PC-3 (cell line): ENCODE measurements at regions not wholly inside any gene's neighbourhood (a gene's known extent, or its start where the extent isn't known, plus 50 kb on each side); places are given as distances from the start of the nearest gene placed in this dataset.

Experiments used
- ATAC-seq: fragments of 200-7000 bp; cut with Tn5 transposase; 2 replicates; pipeline ENCODE4 v1.9.1; 2020; ENCODE audit warnings: mild to moderate bottlenecking, moderate library complexity
- BruUV-seq: library from RNA; stranded (reverse); fragments of 400-500 nt; replicated peaks from 2 replicates; lab custom pipeline; 2021; lab: Mats Ljungman, UMichigan
- CTCF ChIA-PET: fragments of 300-600 bp; sonication (Branson Sonifier 250); formaldehyde crosslinking; loops from one replicate; lab custom pipeline; 2022; ENCODE audit warnings: antibody characterized with exemption; lab: Charles Lee
- POLR2A ChIA-PET: fragments of 300-600 bp; sonication (Branson Sonifier 250); formaldehyde crosslinking; loops from one replicate; lab custom pipeline; 2022; ENCODE audit warnings: antibody characterized with exemption; ENCODE audit not compliant: unreplicated experiment; lab: Charles Lee
- DNase-seq: peaks from one replicate; pipeline ENCODE4 v3.0.0-alpha.2; 2015
- H2AFZ ChIP-seq: fragments of 300-600 bp; sonication (generic); 2 replicates; pipeline ENCODE4 v1.6.0; 2016; ENCODE audit warnings: antibody characterized with exemption, low read length
- H3F3A ChIP-seq: fragments of 300-600 bp; sonication (generic); one replicate; pipeline ENCODE4 v1.6.0; 2017; ENCODE audit warnings: antibody characterized with exemption, low read length, control low read depth, mild to moderate bottlenecking; ENCODE audit not compliant: unreplicated experiment
- H3K27ac ChIP-seq: fragments of 300-600 bp; sonication (generic); 2 replicates; pipeline ENCODE4 v1.5.1; 2016; ENCODE audit warnings: mild to moderate bottlenecking, low read length
- H3K27me3 ChIP-seq: fragments of 300-600 bp; sonication (generic); 2 replicates; pipeline ENCODE4 v1.6.1; 2016; ENCODE audit warnings: low read length, mixed read lengths
- H3K36me3 ChIP-seq: fragments of 300-600 bp; sonication (generic); 2 replicates; pipeline ENCODE4 v1.6.1; 2016; ENCODE audit warnings: low read depth, mixed run types, low read length, mixed read lengths
- H3K4me1 ChIP-seq: fragments of 300-600 bp; sonication (generic); 2 replicates; pipeline ENCODE4 v1.5.1; 2016; ENCODE audit warnings: low read length; ENCODE audit not compliant: insufficient read depth
- H3K4me2 ChIP-seq: fragments of 300-600 bp; sonication (generic); 2 replicates; pipeline ENCODE4 v1.6.0; 2016; ENCODE audit warnings: low read length
- H3K4me3 ChIP-seq: fragments of 300-600 bp; sonication (generic); 2 replicates; pipeline ENCODE4 v1.5.1; 2016; ENCODE audit warnings: mild to moderate bottlenecking, low read length, mixed read lengths
- H3K79me2 ChIP-seq: fragments of 300-600 bp; sonication (generic); 2 replicates; pipeline ENCODE4 v1.6.1; 2017; ENCODE audit warnings: low read length, mixed read lengths
- H3K9ac ChIP-seq: fragments of 300-600 bp; sonication (generic); 2 replicates; pipeline ENCODE4 v1.6.0; 2016; ENCODE audit warnings: mild to moderate bottlenecking, low read length
- H3K9me2 ChIP-seq: fragments of 300-600 bp; sonication (generic); replicated peaks from 2 replicates; pipeline ENCODE4 v1.6.1; 2016; ENCODE audit warnings: mixed run types, low read length, mixed read lengths
- H3K9me3 ChIP-seq: fragments of 300-600 bp; sonication (generic); 2 replicates; pipeline ENCODE4 v1.6.1; 2016; ENCODE audit warnings: low read length, mixed read lengths
- H4K20me1 ChIP-seq: fragments of 300-600 bp; sonication (generic); 2 replicates; pipeline ENCODE4 v1.6.1; 2016; ENCODE audit warnings: low read length, mixed read lengths
- CTCF ChIP-seq: fragments of 300-600 bp; sonication (generic); conservative IDR thresholded peaks from 2 replicates; pipeline ENCODE4 v1.5.1; 2017; ENCODE audit warnings: antibody characterized with exemption, low read depth, mild to moderate bottlenecking, low read length
- EZH2 ChIP-seq: fragments of 300-600 bp; sonication (generic); IDR thresholded peaks from one replicate; pipeline ENCODE4 v1.6.1; 2017; ENCODE audit warnings: antibody characterized with exemption, mild to moderate bottlenecking, low read length; ENCODE audit not compliant: unreplicated experiment
- EZH2phosphoT487 ChIP-seq: fragments of 300-600 bp; sonication (generic); IDR thresholded peaks from 2 replicates; pipeline ENCODE4 v1.6.1; 2018; ENCODE audit warnings: mild to moderate bottlenecking, antibody characterized with exemption, low read length, borderline replicate concordance
- intact Hi-C: fragments of 100-400 bp; cut with micrococcal nuclease; formaldehyde crosslinking; loops from 2 replicates; pipeline ENCODE4 v1.9.0; 2023

GRCh38 chr6:100262086-100262485 lies 202.6 kb downstream of the SIM1 start:
- Histone ChIP-seq H2AFZ (no peak overlapping the region), H3K79me2 (no peaks in the 10 kb centered on the region), H3K4me3 (no peak overlapping the region), H3K27ac (no peak overlapping the region), H3K36me3 (no peaks in the 10 kb centered on the region), H3K4me1 (no peaks in the 10 kb centered on the region), H3K9ac (no peak overlapping the region), H3K9me3 (no peaks in the 10 kb centered on the region), H4K20me1 (no peaks in the 10 kb centered on the region), H3K4me2 (no peak overlapping the region), H3K27me3 (no peaks in the 10 kb centered on the region), H3K9me2 (no peaks in the 10 kb centered on the region), H3F3A (no peaks in the 10 kb centered on the region)
- ChIA-PET CTCF (no interaction called here), POLR2A (no interaction called here)
- DNase-seq: no peak
- intact Hi-C loops: no loop called here
- TF ChIP-seq CTCF (no peak), EZH2 (no peak), EZH2phosphoT487 (no peak)
- ATAC-seq: no peak
- no TSS peak for BruUV-seq

DNA sequence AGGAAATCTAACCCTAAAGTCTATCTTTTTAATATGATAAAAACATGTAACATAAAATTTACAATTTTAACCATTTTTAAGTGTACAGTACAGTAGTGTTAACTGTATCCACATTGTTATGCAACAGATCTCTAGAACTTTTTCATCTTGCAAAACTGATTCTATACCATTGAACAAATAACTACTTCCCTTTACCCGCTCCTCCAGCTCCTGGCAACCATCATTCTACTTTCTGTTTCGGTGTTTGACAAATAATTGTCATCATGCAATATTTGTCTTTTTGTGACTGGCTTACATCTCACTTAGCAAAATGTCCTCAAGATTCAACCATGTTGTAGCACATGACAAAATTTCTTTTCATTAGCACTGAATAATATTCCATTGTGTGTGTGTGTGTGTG lies 203.2 kb downstream of the SIM1 start:
- no peak overlapping the region for H3K4me3 ChIP-seq
- BruUV-seq: no TSS peak
- no peak overlapping the region for H3K9ac ChIP-seq
- H3K36me3 ChIP-seq: no peaks in the 10 kb centered on the region
- TF ChIP-seq EZH2phosphoT487 (no peak), CTCF (no peak), EZH2 (no peak)
- H3K79me2 ChIP-seq: no peaks in the 10 kb centered on the region
- intact Hi-C loops: no loop called here
- H3K9me3 ChIP-seq: no peaks in the 10 kb centered on the region
- no peak for ATAC-seq
- no peaks in the 10 kb centered on the region for H4K20me1 ChIP-seq
- H3K9me2 ChIP-seq: no peaks in the 10 kb centered on the region
- ChIA-PET CTCF (no interaction called here), POLR2A (no interaction called here)
- DNase-seq: no peak
- no peak overlapping the region for H3K27ac ChIP-seq
- no peaks in the 10 kb centered on the region for H3F3A ChIP-seq
- no peak overlapping the region for H2AFZ ChIP-seq
- H3K4me2 ChIP-seq: no peak overlapping the region
- no peaks in the 10 kb centered on the region for H3K4me1 ChIP-seq
- H3K27me3 ChIP-seq: no peaks in the 10 kb centered on the region

DNA sequence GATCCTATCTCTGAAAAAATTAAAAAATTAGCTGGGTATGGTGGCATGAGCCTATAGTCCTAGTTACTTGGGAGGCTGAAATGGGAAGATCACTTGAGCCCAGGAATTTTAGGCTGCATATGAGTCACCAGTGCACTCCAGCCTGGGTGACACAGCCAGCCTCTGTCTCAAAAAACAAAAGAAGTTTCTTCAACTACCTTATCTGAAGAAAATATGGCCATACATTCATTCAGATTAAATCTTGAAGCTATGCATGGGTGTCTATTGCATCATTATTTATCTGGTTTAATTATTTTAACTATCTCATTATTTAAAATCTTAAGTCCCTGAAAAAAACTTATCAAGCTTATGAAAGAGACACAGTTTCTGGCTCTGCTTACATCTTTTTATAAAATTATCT lies 204.1 kb downstream of the SIM1 start:
- no peaks in the 10 kb centered on the region for H3K9me3 ChIP-seq
- H3K79me2 ChIP-seq: no peaks in the 10 kb centered on the region
- intact Hi-C loops: no loop called here
- POLR2A ChIA-PET: no interaction called here
- H3K4me1 ChIP-seq: no peaks in the 10 kb centered on the region
- no peaks in the 10 kb centered on the region for H3K9me2 ChIP-seq
- no peak overlapping the region for H3K4me2 ChIP-seq
- H3K4me3 ChIP-seq: no peak overlapping the region
- H3F3A ChIP-seq: no peaks in the 10 kb centered on the region
- CTCF ChIA-PET: no interaction called here
- H2AFZ ChIP-seq: no peak overlapping the region
- no peak overlapping the region for H3K9ac ChIP-seq
- H3K27me3 ChIP-seq: no peaks in the 10 kb centered on the region
- BruUV-seq: no TSS peak
- H3K27ac ChIP-seq: no peak overlapping the region
- no peak for ATAC-seq
- H3K36me3 ChIP-seq: no peaks in the 10 kb centered on the region
- H4K20me1 ChIP-seq: no peaks in the 10 kb centered on the region
- DNase-seq: peak; percentile 11
- TF ChIP-seq EZH2 (no peak), CTCF (no peak), EZH2phosphoT487 (no peak)
